GM23338 (cell line): ENCODE measurements at regions not wholly inside any gene's neighbourhood (a gene's known extent, or its start where the extent isn't known, plus 50 kb on each side); places are given as distances from the start of the nearest gene placed in this dataset.

Experiments used
- ATAC-seq: fragments of 200-7000 bp; cut with Tn5 transposase; 3 replicates; pipeline ENCODE4 v1.9.1; 2020
- DNase-seq: peaks from one replicate; pipeline ENCODE4 v3.0.0-alpha.2; 2015; ENCODE audit warnings: low spot score
- H2AFZ ChIP-seq: fragments of 200-600 bp; sonication (generic); 2 replicates; pipeline ENCODE4 v1.8.0; 2016; ENCODE audit warnings: antibody characterized with exemption, mild to moderate bottlenecking, moderate library complexity
- H3F3A ChIP-seq: fragments of 200-600 bp; sonication (generic); replicated peaks from 2 replicates; pipeline ENCODE4 v1.8.0; 2017; ENCODE audit warnings: antibody characterized with exemption, mixed run types, low read depth
- H3K27ac ChIP-seq: fragments of 200-600 bp; sonication (generic); 2 replicates; pipeline ENCODE4 v1.6.1; 2016; ENCODE audit warnings: low read depth
- H3K27me3 ChIP-seq: fragments of 200-600 bp; sonication (generic); 2 replicates; pipeline ENCODE4 v1.8.0; 2016; ENCODE audit warnings: mild to moderate bottlenecking, mixed run types, moderate library complexity; ENCODE audit not compliant: insufficient read depth
- H3K36me3 ChIP-seq: fragments of 200-600 bp; sonication (generic); 2 replicates; pipeline ENCODE4 v1.8.0; 2016; ENCODE audit warnings: mild to moderate bottlenecking; ENCODE audit not compliant: insufficient read depth
- H3K4me1 ChIP-seq: fragments of 200-600 bp; sonication (generic); 2 replicates; pipeline ENCODE4 v1.8.0; 2016; ENCODE audit warnings: mild to moderate bottlenecking, moderate library complexity; ENCODE audit not compliant: insufficient read depth
- H3K4me2 ChIP-seq: fragments of 200-600 bp; sonication (generic); 2 replicates; pipeline ENCODE4 v1.7.1; 2017; ENCODE audit warnings: mixed run types
- H3K4me3 ChIP-seq: fragments of 200-600 bp; sonication (generic); 2 replicates; pipeline ENCODE4 v1.6.1; 2016; ENCODE audit warnings: mixed run types
- H3K79me2 ChIP-seq: fragments of 200-600 bp; sonication (generic); replicated peaks from 2 replicates; pipeline ENCODE4 v1.8.0; 2017; ENCODE audit warnings: mild to moderate bottlenecking; ENCODE audit not compliant: insufficient read depth
- H3K9me2 ChIP-seq: fragments of 200-600 bp; sonication (generic); 2 replicates; pipeline ENCODE4 v1.8.0; 2017; ENCODE audit not compliant: insufficient read depth
- H4K20me1 ChIP-seq: fragments of 200-600 bp; sonication (generic); replicated peaks from 2 replicates; pipeline ENCODE4 v1.8.0; 2017; ENCODE audit warnings: mild to moderate bottlenecking; ENCODE audit not compliant: insufficient read depth
- H3K27ac Mint-ChIP-seq: 2 replicates; pipeline ENCODE4 v1.8.0; 2020; ENCODE audit warnings: inconsistent platforms, mild to moderate bottlenecking, moderate library complexity, mixed read lengths
- H3K27me3 Mint-ChIP-seq: 3 replicates; pipeline ENCODE4 v1.8.0; 2022; ENCODE audit warnings: low read depth, mild to moderate bottlenecking, moderate library complexity, mixed read lengths, inconsistent platforms; ENCODE audit not compliant: insufficient read depth, poor library complexity
- H3K36me3 Mint-ChIP-seq: 3 replicates; pipeline ENCODE4 v1.8.0; 2021; ENCODE audit warnings: low read depth, mild to moderate bottlenecking, inconsistent platforms, moderate library complexity, mixed read lengths
- H3K4me1 Mint-ChIP-seq: 3 replicates; pipeline ENCODE4 v1.8.0; 2020; ENCODE audit warnings: mild to moderate bottlenecking, inconsistent platforms, mixed read lengths
- H3K4me3 Mint-ChIP-seq: 3 replicates; pipeline ENCODE4 v1.8.0; 2021; ENCODE audit warnings: moderate library complexity, mild to moderate bottlenecking, inconsistent platforms, mixed read lengths
- H3K9me3 Mint-ChIP-seq: 3 replicates; pipeline ENCODE4 v1.8.0; 2020; ENCODE audit warnings: moderate library complexity, mild to moderate bottlenecking, inconsistent platforms, mixed read lengths
- EZH2 ChIP-seq: fragments of 200-600 bp; sonication (generic); IDR thresholded peaks from one replicate; pipeline ENCODE4 v1.8.0; 2017; ENCODE audit warnings: antibody characterized with exemption, mild to moderate bottlenecking, low read depth; ENCODE audit not compliant: unreplicated experiment
- STAT1 ChIP-seq: IDR thresholded peaks from one replicate; pipeline ENCODE4 v1.6.1; 2016; ENCODE audit warnings: antibody characterized with exemption; ENCODE audit not compliant: unreplicated experiment
- ZNF331 ChIP-seq: fragments of 250-450 bp; sonication (Bioruptor Pico); IDR thresholded peaks from 2 replicates; pipeline ENCODE4 v1.5.0; 2020; ENCODE audit warnings: low read depth, mild to moderate bottlenecking, moderate library complexity
- ZNF462 ChIP-seq: fragments of 250-450 bp; sonication (Bioruptor Pico); IDR thresholded peaks from 2 replicates; pipeline ENCODE4 v1.5.0; 2020; ENCODE audit warnings: mild to moderate bottlenecking, moderate library complexity

GRCh38 chr20:47931002-47931401 is 145.7 kb upstream of the SULF2 start:
- no peak overlapping the region for H3K4me3 Mint-ChIP-seq
- no peaks in the 10 kb centered on the region for H4K20me1 ChIP-seq
- ATAC-seq = no peak
- no peaks in the 10 kb centered on the region for H3K27me3 Mint-ChIP-seq
- H3F3A ChIP-seq = no peaks in the 10 kb centered on the region
- H3K9me3 Mint-ChIP-seq = peaks cover 3% of the 10 kb centered on the region; the same call in 1 of the 3 replicates
- H3K36me3 ChIP-seq = no peaks in the 10 kb centered on the region
- peak; percentile 61 for TF ChIP-seq ZNF331 (CRISPR knock-in tag)
- no peak for TF ChIP-seq STAT1
- no peak for TF ChIP-seq ZNF462 (CRISPR knock-in tag)
- no peak overlapping the region for H3K4me2 ChIP-seq
- peaks cover 5% of the 10 kb centered on the region; the same call in 1 of the 2 replicates for H3K4me1 ChIP-seq
- no peak overlapping the region for H3K27ac ChIP-seq
- H3K36me3 Mint-ChIP-seq = no peaks in the 10 kb centered on the region
- H3K4me1 Mint-ChIP-seq = peaks cover 8% of the 10 kb centered on the region; the same call in 2 of the 3 replicates
- no peaks in the 10 kb centered on the region for H3K79me2 ChIP-seq
- DNase-seq = no peak
- peaks cover 14% of the 10 kb centered on the region; the same call in 1 of the 2 replicates for H3K9me2 ChIP-seq
- H3K27ac Mint-ChIP-seq = no peak overlapping the region
- no peak overlapping the region for H3K4me3 ChIP-seq
- no peaks in the 10 kb centered on the region for H3K27me3 ChIP-seq
- H2AFZ ChIP-seq = no peak overlapping the region

- H3K4me3 ChIP-seq = no peak overlapping the region
- H2AFZ ChIP-seq = no peak overlapping the region
- Mint-ChIP-seq H3K4me1 (peaks cover 8% of the 10 kb centered on the region; the same call in 2 of the 3 replicates), H3K27me3 (peaks cover 2% of the 10 kb centered on the region), H3K36me3 (no peaks in the 10 kb centered on the region), H3K27ac (no peak overlapping the region), H3K9me3 (peaks cover 3% of the 10 kb centered on the region; the same call in 1 of the 3 replicates), H3K4me3 (no peak overlapping the region)
- H4K20me1 ChIP-seq = no peaks in the 10 kb centered on the region
- no peaks in the 10 kb centered on the region for H3K79me2 ChIP-seq
- no peak overlapping the region for H3K27ac ChIP-seq
- H3K9me2 ChIP-seq = peaks cover 14% of the 10 kb centered on the region; the same call in 1 of the 2 replicates
- ATAC-seq (no peak), DNase-seq (no peak)
- peaks cover 5% of the 10 kb centered on the region; the same call in 1 of the 2 replicates for H3K4me1 ChIP-seq
- H3K4me2 ChIP-seq = no peak overlapping the region
- no peaks in the 10 kb centered on the region for H3K36me3 ChIP-seq
- no peaks in the 10 kb centered on the region for H3F3A ChIP-seq
- H3K27me3 ChIP-seq = no peaks in the 10 kb centered on the region
- TF ChIP-seq ZNF462 (CRISPR knock-in tag) (no peak), EZH2 (no peak)
Measured at GRCh38 chr20:47929368-47930115, 144.3 kb upstream of the SULF2 start.
